HG03457 (cell line): ENCODE measurements at regions not wholly inside any gene's neighbourhood (a gene's known extent, or its start where the extent isn't known, plus 50 kb on each side); places are given as distances from the start of the nearest gene placed in this dataset.

Source experiments
- ATAC-seq: cut with Tn5 transposase; IDR thresholded peaks from one replicate; pipeline ENCODE4 v1.9.1; 2021; ENCODE audit warnings: moderate number of reproducible peaks; ENCODE audit not compliant: unreplicated experiment

DNA sequence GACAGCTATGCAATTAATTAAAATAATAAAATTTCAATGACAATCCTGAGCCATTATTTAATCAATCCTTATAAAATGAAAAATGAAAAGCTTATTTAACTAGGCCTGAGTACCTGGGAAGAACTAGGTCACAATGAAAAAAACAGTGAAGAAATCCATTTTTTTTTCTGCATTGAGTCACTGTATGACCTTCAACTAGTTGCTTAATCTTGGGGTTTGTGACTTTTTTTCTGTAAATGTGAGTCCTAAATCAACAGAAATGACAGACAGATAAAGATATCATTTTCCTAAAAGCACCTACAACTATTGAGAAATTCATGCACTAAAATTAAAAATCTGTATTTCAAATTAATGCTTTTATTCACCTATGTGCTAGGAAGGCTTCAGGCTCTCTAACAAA is 96.8 kb downstream of the TMEM26 start:
- no peak for ATAC-seq

DNA sequence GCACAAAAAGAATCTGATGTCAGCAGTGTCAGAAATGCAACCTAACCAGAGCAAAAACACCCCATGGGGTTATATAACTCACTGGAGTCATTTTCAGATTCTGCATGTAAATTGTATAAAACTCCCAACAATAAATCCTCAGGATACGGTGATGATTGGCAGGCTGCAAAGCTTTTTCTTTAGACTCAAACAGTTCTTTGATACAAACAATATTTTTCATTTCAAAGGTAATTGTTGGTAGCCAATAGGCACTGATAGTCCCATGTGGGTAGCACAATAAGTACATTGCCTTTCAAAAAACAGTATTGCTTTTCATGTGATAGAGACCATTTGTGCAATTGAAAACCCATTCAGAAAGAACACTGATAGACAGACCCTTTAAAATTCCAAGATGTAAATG is 98.0 kb downstream of the TMEM26 start:
- ATAC-seq: no peak

DNA sequence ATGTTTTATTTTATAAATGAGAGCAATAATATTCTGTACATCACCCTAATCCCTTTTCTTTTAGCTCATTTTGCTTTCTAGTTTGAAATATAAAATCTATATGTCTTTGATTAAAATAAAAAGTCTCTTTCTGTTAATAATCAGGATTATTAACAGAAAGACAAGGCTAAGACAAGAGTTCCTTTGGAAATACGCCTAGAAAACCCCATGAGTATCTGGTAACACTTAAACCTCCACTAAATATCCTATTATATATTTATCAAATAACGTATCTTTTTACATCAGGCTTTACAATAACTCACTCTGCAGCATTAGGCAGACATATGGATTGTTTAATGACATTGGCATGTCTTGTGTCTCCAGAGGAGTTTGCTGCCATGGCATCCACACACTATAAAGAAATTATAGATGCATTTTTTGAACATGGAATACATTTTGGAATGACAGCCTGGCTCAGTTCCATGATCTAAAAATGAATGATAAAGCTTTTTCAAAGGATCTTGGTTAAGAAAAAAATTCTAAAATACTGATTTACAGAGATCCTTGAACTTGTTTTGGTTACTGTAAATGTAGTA is 98.7 kb downstream of the TMEM26 start:
- no peak for ATAC-seq

DNA sequence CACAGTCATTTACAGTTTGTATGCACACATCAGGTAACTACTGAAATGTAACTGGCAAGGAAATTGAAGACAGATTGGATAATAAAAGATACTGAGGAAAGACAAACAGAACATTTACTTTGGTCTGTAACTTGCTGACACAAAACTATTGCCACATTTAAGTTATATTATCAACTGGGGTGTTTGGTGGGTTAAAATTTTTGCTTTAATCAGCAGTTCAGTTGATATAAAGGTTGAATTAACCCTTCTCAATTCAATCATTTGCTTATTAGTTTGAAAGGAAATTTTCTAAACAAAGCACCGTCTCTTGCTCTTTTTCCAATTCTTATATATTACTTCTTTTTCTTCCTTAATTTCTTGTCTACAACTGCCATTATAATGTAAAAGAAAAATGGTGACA is 102.4 kb downstream of the TMEM26 start:
- ATAC-seq: no peak

DNA sequence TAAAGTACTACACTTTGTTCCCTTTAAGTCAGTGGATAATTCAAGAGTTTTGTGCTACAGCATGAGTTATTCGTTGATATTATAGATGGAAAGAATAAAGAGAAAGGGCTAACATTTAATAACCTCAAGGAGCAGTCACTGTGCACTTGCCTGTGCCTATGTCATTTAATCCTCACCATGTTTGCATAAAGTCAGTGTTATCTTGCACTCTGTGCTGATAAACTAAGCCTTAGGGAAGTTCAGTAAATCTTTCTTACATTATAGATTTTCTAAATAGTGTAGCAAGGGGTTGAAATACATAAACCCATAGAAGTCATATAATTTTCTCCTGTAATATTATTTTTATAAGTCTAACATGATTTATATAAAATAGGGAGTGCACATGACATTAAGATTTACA is 103.1 kb downstream of the TMEM26 start:
- no peak for ATAC-seq

DNA sequence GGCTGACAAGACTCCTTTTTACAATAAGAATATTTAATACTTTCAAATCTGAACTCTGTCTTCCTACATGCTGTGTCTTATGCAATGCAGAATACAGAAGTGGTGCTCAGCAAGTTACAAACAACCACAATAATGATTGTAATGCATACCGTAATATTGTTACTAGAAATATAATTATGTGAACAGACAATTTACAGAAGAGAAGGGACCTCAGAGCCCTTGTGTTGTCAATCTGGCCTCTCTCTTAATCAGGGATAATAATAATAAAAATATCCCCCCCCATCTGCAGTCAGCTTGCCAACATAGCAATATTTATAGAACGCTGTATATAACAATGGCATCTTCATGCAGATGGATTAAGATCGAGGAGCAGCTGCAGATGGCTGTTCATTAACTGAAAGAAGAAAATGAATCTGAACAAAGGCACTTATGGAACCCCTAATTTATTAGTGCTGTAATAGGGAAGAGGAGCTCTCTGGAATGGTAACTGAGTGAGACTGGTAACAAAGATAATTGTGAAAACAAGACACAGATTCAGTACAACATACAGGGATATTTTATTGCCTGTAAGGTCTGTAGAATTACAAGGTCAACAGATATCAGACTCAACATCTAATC is 106.3 kb downstream of the TMEM26 start:
- no peak for ATAC-seq

DNA sequence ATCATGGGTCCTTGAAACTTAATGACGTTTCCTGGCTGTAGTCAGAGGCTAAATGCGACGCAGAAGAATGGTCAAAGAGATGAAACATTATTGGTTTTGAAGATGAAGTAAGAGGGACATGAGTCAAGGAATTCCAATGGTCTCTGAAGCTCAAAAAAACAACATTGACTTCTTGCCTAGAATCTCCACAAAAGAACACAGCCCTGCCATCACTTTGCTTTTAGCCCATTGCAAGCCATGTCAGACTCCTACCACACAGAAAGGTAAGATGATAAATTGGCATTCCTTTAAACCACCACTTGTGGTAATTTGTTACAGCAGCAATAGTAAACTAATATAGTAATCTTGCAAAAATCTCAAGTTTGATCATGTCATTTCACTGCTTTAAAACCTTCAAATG is 109.4 kb downstream of the TMEM26 start:
- no peak for ATAC-seq

DNA sequence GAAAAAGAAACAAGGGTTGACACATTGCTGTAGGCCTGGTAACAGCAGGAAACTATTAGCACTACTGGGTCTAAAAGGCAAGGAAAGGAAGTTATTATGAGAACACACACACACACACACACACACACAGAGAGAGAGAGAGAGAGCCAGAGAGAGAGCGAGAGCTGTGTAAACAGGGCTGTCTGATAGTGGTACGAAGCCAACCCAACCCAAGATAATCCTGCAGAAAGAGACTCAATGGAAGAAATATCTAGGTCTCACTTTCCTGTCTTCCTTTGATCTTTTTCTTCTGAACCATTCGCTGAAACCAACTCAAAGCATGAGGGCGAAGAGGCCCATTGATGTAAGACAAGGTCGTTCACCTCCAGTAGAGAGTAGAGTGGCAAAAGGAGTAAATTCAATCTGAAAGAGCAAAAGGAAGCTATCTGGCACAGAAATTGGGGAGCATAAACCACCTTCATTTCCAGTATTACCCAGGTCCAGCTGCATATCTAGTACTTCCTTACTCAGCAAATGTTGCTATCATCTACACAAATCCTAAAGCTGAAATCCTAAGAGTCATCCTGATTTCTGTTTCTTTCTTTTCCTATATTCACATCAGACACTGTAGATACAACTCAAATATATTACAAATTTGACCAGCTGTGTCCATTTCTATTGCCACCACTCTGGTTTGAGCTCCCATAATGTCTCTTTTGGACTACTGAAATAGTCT is 110.2 kb downstream of the TMEM26 start:
- no peak for ATAC-seq

DNA sequence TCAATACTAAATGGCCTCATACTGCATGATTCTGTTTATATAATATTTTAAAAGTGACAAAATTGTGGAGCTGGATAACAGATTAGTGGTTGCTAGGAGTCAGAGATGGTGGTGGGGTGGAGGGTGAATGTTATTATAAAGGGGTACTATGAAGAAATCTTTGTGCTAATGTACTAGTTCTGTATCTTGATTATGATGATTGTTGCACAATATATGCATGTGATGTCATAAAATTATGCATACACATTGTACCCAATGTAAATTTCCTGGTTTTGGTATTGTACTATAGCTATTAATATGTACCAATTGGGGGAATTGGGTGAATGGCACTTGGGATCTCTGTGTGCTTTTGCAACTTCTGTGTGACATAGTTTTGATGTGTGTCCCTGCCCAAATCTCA is 112.2 kb downstream of the TMEM26 start:
- ATAC-seq: no peak

DNA sequence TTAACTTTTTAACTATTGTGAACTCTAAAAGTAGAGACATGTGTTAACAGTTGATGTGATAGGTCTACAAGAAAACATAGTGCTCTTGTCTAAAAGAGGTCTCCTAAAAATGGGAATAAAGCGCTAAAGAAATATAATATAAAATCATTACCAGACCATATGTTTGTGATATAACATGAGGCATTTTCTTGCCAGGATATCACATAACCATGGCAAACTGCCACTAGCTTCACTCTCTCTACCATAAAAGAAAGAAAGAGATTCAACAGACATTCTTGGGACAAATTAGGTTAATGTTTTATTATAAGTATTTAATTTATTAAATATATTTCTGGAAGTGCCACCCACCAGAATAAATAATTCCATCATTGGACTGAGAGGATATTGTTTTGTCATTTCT is 115.0 kb downstream of the TMEM26 start:
- no peak for ATAC-seq

DNA sequence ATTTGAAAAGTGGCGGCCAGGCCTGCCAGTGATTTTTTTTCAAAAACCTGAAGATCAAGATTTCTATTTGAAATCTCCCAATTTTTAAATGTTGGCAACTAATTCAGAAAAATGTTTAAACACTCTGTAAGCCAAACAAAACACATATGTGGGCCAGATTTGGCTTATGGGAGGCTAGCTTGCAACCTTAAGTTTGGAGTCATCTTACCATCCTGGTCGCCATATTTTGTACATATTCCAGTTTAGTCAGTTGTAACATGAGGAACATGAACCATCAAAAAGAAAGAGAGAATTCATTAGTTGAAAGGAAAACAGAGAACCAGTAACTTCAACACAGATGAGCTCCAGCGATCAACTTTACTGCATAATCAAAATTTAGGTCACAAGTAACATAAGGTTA is 115.4 kb downstream of the TMEM26 start:
- no peak for ATAC-seq

DNA sequence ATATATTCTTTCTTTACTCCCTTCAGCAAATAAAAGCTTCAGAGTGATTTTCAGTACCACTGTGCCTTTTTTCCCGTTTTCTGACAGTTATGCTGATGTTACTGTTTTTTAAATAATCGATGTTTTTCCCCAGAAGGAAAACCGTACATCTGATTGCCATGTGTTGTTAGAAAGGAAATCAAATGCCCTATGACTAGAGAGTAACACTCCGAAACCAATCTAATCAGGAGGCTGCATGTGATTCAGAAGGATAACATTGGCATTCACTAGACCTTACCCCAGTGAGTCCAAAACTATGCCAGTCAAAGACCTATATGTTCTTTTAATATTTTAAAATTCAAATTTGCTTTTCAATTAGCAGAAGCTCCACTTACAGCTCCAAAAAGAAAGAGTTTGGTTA is 116.3 kb downstream of the TMEM26 start:
- ATAC-seq: no peak

DNA sequence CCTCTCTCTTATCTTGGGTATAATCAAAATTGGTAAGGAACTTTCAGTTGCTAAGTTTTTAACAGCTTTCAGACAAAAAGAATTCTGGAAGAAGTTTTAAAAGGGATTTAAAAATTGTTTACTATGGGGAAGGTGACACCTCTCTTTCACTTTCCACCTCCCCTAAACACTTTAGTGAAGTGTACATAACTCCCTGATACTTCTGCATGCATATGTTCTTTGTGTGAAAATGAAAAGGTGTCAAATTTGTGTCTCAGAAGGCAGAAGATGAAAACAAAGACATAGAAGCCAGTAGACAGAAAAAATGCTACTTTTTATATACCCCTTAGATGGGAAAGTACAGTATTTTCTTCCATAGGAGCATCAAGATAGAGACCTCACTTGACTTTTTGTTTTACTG is 117.8 kb downstream of the TMEM26 start:
- no peak for ATAC-seq

DNA sequence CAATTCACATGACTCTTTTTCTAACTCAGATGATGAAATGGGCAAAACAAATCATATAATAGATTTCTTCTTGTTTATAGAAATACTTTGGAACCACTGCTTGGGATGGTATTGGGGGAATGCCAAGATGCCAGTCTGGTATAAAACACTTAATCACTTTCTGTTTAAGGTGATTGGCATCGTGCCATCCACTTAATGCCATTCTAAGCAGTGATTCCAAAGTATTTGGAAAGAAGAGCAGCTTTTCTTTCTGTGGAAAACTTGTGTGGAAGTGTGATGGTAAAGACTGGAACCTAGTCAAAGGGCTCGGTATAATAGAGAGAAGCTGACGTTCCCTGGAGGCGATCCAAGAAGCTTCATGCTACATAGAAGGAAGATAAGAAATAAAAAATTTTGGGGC is 120.6 kb downstream of the TMEM26 start:
- no peak for ATAC-seq

DNA sequence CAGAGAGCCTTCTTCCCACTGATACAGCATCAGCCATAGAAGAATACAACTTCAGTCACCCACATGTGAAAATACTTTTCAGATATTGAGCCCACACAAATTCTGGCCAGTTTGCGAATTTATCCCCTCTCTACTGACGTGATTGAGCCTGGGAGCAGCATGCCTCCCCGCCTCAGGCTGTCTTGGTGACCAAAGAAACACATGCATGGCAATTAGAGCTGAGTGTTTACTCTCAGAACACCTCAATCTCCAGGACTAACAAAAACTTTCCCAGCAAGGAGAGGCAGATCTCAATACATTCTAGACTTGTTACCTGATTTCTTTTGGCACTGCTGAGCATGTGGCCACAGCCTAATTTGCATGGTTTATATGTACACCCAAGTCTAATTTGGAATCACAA is 122.5 kb downstream of the TMEM26 start:
- ATAC-seq: peak; percentile 41

DNA sequence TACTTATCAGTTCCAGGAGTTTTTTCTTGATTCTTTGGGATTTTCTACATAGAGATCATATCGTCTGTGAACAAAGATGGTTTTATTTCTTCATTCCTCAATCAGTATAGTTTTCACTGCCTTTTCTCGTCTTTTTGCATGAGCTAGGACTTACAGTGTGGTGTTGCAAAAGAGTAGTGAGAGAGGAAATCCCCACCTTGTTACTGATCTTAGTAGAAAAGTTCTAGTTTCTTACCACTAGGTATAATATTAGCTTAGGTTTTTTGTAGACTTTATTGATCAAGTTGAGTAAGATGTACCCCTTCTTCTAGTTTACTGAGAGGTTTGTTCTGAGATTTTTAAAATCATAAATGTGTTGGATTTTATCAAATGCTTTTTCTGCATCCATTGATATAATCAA is 123.3 kb downstream of the TMEM26 start:
- ATAC-seq: peak; percentile 72

DNA sequence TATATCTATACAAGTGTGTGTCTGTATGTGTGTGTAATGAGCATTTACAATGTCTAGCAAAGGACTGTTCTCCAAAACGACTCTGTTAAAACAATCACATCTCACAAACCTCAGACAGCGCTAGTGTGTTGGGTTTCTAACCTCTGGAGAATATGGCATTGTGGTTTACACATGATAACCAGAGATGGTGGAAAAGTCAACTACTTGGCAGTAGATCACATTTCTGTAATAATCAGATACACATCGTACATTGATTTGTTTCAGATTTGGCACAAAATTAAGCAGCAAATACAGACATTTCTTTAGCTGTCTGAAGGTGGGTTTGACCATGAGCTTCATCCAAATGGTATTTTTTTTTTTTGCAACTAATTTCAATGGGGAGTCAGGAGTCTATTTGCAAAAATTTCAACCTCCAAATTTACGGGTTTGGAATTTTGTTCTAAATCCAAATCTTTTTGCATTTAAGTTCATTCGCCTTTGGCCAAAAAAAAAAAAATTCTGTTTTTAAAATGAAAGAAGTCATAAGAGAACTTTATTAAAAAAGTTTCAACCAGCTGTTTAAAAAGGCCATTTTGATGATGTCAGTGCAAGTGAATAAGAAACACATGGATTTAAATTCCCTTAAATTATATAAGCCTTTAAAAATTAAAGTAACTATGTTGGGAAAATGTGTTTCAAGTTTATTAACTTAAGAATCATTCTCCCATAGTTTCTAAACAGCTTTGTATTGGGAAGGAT is 127.8 kb downstream of the TMEM26 start:
- no peak for ATAC-seq

DNA sequence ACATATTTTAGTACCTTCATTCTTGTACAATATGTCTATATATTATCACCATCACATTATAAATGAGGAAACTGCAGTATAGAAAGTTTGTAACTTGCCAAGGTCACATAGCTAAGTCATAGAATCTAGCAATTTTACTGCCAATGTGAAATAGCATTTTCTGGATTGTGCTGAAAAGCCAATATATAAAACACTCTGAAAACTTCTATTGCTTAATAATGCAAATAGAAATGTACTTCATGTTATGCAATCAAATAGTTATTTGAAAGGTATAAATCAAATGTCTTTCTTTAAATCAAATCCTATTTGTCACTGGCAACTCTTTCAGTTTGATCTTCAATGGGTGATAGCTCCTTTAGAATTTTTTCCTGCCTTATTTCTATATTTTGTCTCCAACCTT is 129.5 kb downstream of the TMEM26 start:
- ATAC-seq: no peak

DNA sequence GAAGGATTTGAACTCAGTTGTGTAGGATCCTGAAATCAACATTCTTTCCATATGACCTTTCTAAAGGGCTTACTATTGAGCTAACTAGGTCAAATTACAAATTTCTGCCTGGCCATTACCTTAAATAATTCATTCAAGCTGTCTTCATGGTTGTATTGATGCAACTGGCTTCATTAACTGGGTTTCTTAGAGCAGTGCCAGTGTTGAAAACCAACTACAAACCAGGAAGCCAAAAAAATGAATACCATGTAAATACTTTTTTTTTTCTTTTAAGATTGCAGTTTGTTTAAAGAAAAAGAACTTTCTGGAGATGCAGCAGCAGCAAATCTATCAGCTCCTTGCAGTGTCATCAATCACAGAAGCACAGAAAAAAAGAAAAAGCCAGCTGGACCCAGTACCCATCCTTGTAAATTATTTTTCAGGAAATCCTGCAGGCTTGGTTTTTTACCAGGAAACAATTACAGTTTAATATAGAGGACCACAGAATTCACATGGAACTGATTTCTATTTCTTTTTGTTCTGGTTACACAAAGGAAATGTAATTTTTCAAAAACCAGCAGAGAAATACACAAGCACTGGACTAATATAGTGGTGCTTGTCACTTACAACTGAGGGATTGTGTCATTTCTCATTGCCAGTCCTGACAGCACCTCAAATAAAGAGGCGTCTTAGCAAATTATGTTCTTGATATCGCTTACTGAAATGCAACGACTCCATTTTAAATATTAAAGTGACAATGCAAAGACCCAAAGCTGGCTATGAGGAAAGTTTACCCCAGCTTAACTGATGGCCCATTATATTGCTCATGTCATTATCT is 131.9 kb downstream of the TMEM26 start:
- no peak for ATAC-seq

DNA sequence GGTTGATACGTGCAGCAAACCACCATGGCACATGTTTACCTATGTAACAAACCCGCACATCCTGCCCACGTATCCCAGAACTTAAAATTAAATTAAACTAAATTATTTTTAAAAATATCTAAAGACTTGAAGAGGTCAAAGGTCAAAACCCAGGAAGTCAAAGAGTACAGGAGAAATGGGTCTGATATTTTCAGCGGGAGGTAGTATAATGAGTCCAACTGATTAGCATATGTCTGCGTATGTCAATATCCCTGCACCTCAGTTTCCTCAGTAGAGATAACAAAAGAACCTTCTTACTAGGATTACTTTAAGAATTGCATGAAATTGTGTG is 133.0 kb downstream of the TMEM26 start:
- no peak for ATAC-seq
